ENCODE measurements at regions not wholly inside any gene's neighbourhood (a gene's known extent, or its start where the extent isn't known, plus 50 kb on each side); places are given as distances from the start of the nearest gene placed in this dataset.

GRCh38 chr12:75565795-75566194 lies 54.4 kb upstream of the KRR1 start:
- DNase-seq (ENCODE audit: low spot score), result no peak
- WGBS, result 88% methylated on average over 3 of the region's 3 CpGs
- H3K4me3 ChIP-seq (ENCODE audit: low read depth in 1 of 3, low read length in 3 of 3), result no peak overlapping the region
- H3K4me1 ChIP-seq (ENCODE audit: control insufficient read depth in 4 of 4, insufficient read depth in 4 of 4, low read length in 3 of 4), result no peaks in the 10 kb centered on the region
- no peak overlapping the region for H3K27ac ChIP-seq (ENCODE audit: low read depth in 1 of 2, low read length in 2 of 2)
- TF ChIP-seq HNF4G (IDR thresholded peaks at IDR 0.05), result no peak
- TF ChIP-seq, protein P1, sequence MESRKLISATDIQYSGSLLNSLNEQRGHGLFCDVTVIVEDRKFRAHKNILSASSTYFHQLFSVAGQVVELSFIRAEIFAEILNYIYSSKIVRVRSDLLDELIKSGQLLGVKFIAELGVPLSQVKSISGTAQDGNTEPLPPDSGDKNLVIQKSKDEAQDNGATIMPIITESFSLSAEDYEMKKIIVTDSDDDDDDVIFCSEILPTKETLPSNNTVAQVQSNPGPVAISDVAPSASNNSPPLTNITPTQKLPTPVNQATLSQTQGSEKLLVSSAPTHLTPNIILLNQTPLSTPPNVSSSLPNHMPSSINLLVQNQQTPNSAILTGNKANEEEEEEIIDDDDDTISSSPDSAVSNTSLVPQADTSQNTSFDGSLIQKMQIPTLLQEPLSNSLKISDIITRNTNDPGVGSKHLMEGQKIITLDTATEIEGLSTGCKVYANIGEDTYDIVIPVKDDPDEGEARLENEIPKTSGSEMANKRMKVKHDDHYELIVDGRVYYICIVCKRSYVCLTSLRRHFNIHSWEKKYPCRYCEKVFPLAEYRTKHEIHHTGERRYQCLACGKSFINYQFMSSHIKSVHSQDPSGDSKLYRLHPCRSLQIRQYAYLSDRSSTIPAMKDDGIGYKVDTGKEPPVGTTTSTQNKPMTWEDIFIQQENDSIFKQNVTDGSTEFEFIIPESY (IDR thresholded peaks at IDR 0.05), result no peak
- TF ChIP-seq YY1 (IDR thresholded peaks at IDR 0.05), result no peak
- no peak for TF ChIP-seq ATF3 (IDR thresholded peaks at IDR 0.05)
- no peak for TF ChIP-seq FOXA1 (IDR thresholded peaks at IDR 0.05)
- TF ChIP-seq, protein P2, sequence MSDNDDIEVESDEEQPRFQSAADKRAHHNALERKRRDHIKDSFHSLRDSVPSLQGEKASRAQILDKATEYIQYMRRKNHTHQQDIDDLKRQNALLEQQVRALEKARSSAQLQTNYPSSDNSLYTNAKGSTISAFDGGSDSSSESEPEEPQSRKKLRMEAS (IDR thresholded peaks at IDR 0.05), result no peak
- no peak for TF ChIP-seq NR2F2 (IDR thresholded peaks at IDR 0.05)
- no peak for TF ChIP-seq FOXA2 (IDR thresholded peaks at IDR 0.05)
- TF ChIP-seq TAF1 (conservative IDR thresholded peaks at IDR 0.05), result no peak
- TF ChIP-seq GABPA (IDR thresholded peaks at IDR 0.05 in 1 of 2, conservative IDR thresholded peaks at IDR 0.05 in 1 of 2), result no peak
- TF ChIP-seq SP1 (IDR thresholded peaks at IDR 0.05), result no peak
- no peak for TF ChIP-seq HNF4A (conservative IDR thresholded peaks at IDR 0.05)
- TF ChIP-seq JUND (IDR thresholded peaks at IDR 0.05), result no peak
- TF ChIP-seq RXRA (IDR thresholded peaks at IDR 0.05), result no peak
- no peak for TF ChIP-seq EGR1 (IDR thresholded peaks at IDR 0.05; ENCODE audit: low read depth in 2 of 2)
- TF ChIP-seq RAD21 (IDR thresholded peaks at IDR 0.05), result no peak
- no peak for TF ChIP-seq REST (IDR thresholded peaks at IDR 0.05)
- TF ChIP-seq, protein P3, sequence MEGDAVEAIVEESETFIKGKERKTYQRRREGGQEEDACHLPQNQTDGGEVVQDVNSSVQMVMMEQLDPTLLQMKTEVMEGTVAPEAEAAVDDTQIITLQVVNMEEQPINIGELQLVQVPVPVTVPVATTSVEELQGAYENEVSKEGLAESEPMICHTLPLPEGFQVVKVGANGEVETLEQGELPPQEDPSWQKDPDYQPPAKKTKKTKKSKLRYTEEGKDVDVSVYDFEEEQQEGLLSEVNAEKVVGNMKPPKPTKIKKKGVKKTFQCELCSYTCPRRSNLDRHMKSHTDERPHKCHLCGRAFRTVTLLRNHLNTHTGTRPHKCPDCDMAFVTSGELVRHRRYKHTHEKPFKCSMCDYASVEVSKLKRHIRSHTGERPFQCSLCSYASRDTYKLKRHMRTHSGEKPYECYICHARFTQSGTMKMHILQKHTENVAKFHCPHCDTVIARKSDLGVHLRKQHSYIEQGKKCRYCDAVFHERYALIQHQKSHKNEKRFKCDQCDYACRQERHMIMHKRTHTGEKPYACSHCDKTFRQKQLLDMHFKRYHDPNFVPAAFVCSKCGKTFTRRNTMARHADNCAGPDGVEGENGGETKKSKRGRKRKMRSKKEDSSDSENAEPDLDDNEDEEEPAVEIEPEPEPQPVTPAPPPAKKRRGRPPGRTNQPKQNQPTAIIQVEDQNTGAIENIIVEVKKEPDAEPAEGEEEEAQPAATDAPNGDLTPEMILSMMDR (IDR thresholded peaks at IDR 0.05; ENCODE audit: low read depth, low read length, missing input control), result no peak
- H3K9ac ChIP-seq (ENCODE audit: low read depth in 1 of 2, low read length in 2 of 2), result no peak overlapping the region
- H3K27me3 ChIP-seq (ENCODE audit: control insufficient read depth in 4 of 4, insufficient read depth in 4 of 4, low read length in 3 of 4), result no peaks in the 10 kb centered on the region
- no peaks in the 10 kb centered on the region for H3K9me3 ChIP-seq (ENCODE audit: control insufficient read depth in 4 of 4, low read length in 3 of 4)
- H3K36me3 ChIP-seq (ENCODE audit: control insufficient read depth in 4 of 4, insufficient read depth in 3 of 4, low read depth in 1 of 4, low read length in 3 of 4), result no peaks in the 10 kb centered on the region

Measured in liver (tissue), 8 donors.